GM18507 (cell line): ENCODE measurements at regions not wholly inside any gene's neighbourhood (a gene's known extent, or its start where the extent isn't known, plus 50 kb on each side); places are given as distances from the start of the nearest gene placed in this dataset.
"Not testable (repeated sequence)": the region's sequence is repeated elsewhere in the genome, so short reads cannot be mapped to it uniquely, and the experiment has no call there.

ENCODE experiments used
- DNase-seq: peaks from one replicate; pipeline ENCODE4 v3.0.0; 2011; ENCODE audit warnings: low read depth; ENCODE audit not compliant: insufficient read length; ENCODE audit errors: extremely low spot score
- FAIRE-seq: peaks from 2 replicates; lab custom pipeline; 2011; peaks lifted over from hg19 to GRCh38; lab: Jason Lieb, UNC

GRCh38 chrY:3037471-3037870 is 102.3 kb downstream of the ZFY start:
- DNase-seq (no peak), FAIRE-seq (no peak)

GRCh38 chrY:3040415-3040814 is 105.2 kb downstream of the ZFY start:
- no peak for DNase-seq
- FAIRE-seq, result no peak

GRCh38 chrY:3041985-3042384 is 106.8 kb downstream of the ZFY start:
- DNase-seq (no peak), FAIRE-seq (peak; percentile 5)

GRCh38 chrY:3042901-3043300 is 107.7 kb downstream of the ZFY start:
- FAIRE-seq (no peak), DNase-seq (no peak)

GRCh38 chrY:3045048-3045447 is 109.9 kb downstream of the ZFY start:
- peak; percentile 44 for FAIRE-seq
- DNase-seq, result no peak

GRCh38 chrY:3055496-3055895 is 120.3 kb downstream of the ZFY start:
- DNase-seq, FAIRE-seq: not testable (repeated sequence)

GRCh38 chrY:3058342-3058741 is 123.2 kb downstream of the ZFY start:
- peak; percentile 76 for FAIRE-seq
- DNase-seq, result not testable (repeated sequence)

GRCh38 chrY:3060671-3061070 is 125.5 kb downstream of the ZFY start:
- not testable (repeated sequence) for DNase-seq

GRCh38 chrY:3088149-3088548 is 153.0 kb downstream of the ZFY start:
- DNase-seq, FAIRE-seq: not testable (repeated sequence)

More at GRCh38 chrY:3060671-3061070, 125.5 kb downstream of the ZFY start:
- FAIRE-seq, result not testable (repeated sequence)

- not testable (repeated sequence) for DNase-seq, FAIRE-seq
These were observed 173.5 kb downstream of the ZFY start for GRCh38 chrY:3108674-3109073.

- FAIRE-seq, result peak; percentile 87
- not testable (repeated sequence) for DNase-seq
These were observed 185.1 kb downstream of the ZFY start for GRCh38 chrY:3120234-3120633.

- FAIRE-seq, result peak; percentile 82
These were observed 185.5 kb downstream of the ZFY start for GRCh38 chrY:3120716-3121115.

GRCh38 chrY:3123482-3123881 is 188.3 kb downstream of the ZFY start:
- not testable (repeated sequence) for DNase-seq, FAIRE-seq

More at GRCh38 chrY:3120716-3121115, 185.5 kb downstream of the ZFY start:
- DNase-seq, result not testable (repeated sequence)

- FAIRE-seq, DNase-seq: not testable (repeated sequence)
These were observed 235.9 kb downstream of the ZFY start for GRCh38 chrY:3171074-3171473.

- FAIRE-seq, DNase-seq: not testable (repeated sequence)
These were observed 259.9 kb downstream of the ZFY start for GRCh38 chrY:3195035-3195434.

GRCh38 chrY:3202287-3202686 is 267.1 kb downstream of the ZFY start:
- not testable (repeated sequence) for DNase-seq, FAIRE-seq

GRCh38 chrY:3206733-3207132 is 271.6 kb downstream of the ZFY start:
- FAIRE-seq, DNase-seq: not testable (repeated sequence)

GRCh38 chrY:3213183-3213582 is 278.0 kb downstream of the ZFY start:
- FAIRE-seq, DNase-seq: not testable (repeated sequence)

- FAIRE-seq, DNase-seq: not testable (repeated sequence)
These were observed 283.0 kb downstream of the ZFY start for GRCh38 chrY:3218134-3218533.

GRCh38 chrY:3218559-3218958 is 283.4 kb downstream of the ZFY start:
- not testable (repeated sequence) for FAIRE-seq, DNase-seq

GRCh38 chrY:3262911-3263310 is 316.0 kb upstream of the TGIF2LY start:
- not testable (repeated sequence) for FAIRE-seq, DNase-seq

GRCh38 chrY:3288063-3288462 is 290.8 kb upstream of the TGIF2LY start:
- not testable (repeated sequence) for FAIRE-seq, DNase-seq
